CD14-positive monocyte (primary cell): ENCODE measurements at regions not wholly inside any gene's neighbourhood (a gene's known extent, or its start where the extent isn't known, plus 50 kb on each side); places are given as distances from the start of the nearest gene placed in this dataset.

Experiments used
- DNase-seq, 3 donors: peaks; one replicate each; pipeline ENCODE4 v3.0.0-alpha.2; 2011 to 2022
- H2AFZ ChIP-seq: 2 replicates; pipeline ENCODE4 v1.6.0; 2012; ENCODE audit warnings: mild to moderate bottlenecking, low read depth, low read length, inconsistent platforms; ENCODE audit not compliant: insufficient read depth, poor library complexity, severe bottlenecking
- H3K27ac ChIP-seq, 2 donors: 1 replicate in 1 of 2; 2 replicates in 1 of 2; pipeline ENCODE4 v1.5.1; 2012 to 2013; ENCODE audit warnings: low read length in 2 of 2, control low read depth in 1 of 2, inconsistent platforms in 1 of 2, low read depth in 1 of 2, mild to moderate bottlenecking in 1 of 2
- H3K27me3 ChIP-seq, 2 donors: one replicate each; pipeline versions ENCODE4 v1.6.0 to v1.6.1; 2011 to 2013; ENCODE audit warnings: low read length in 2 of 2; ENCODE audit not compliant: control insufficient read depth in 2 of 2, insufficient read depth in 2 of 2
- H3K36me3 ChIP-seq, 2 donors: replicated peaks in 1 of 2; 1 replicate in 1 of 2; 2 replicates in 1 of 2; pipeline versions ENCODE4 v1.5.1 to v1.6.1; 2012 to 2013; ENCODE audit warnings: low read length in 2 of 2, control low read depth in 1 of 2, inconsistent platforms in 1 of 2, mild to moderate bottlenecking in 1 of 2; ENCODE audit not compliant: insufficient read depth in 2 of 2, control insufficient read depth in 1 of 2
- H3K4me1 ChIP-seq, 2 donors: 1 replicate in 1 of 2; 2 replicates in 1 of 2; pipeline versions ENCODE4 v1.5.1 to v1.6.1; 2012 to 2013; ENCODE audit warnings: low read length in 2 of 2, control low read depth in 1 of 2, inconsistent platforms in 1 of 2, mild to moderate bottlenecking in 1 of 2, moderate library complexity in 1 of 2; ENCODE audit not compliant: insufficient read depth in 2 of 2, control insufficient read depth in 1 of 2
- H3K4me2 ChIP-seq: replicated peaks from 2 replicates; pipeline ENCODE3; 2012; ENCODE audit warnings: low read length, moderate library complexity, mild to moderate bottlenecking; ENCODE audit not compliant: poor library complexity, severe bottlenecking; ENCODE audit errors: extremely low read depth
- H3K4me3 ChIP-seq, 3 experiments: fragments of 200-600 bp in 1 of 3; sonication (generic) in 1 of 3; replicated peaks in 1 of 3; 1 replicate in 2 of 3; 2 replicates in 1 of 3; pipeline ENCODE4 v1.5.1; 2011 to 2013; ENCODE audit warnings: low read length in 3 of 3, mild to moderate bottlenecking in 3 of 3, control low read depth in 2 of 3, low read depth in 2 of 3, inconsistent platforms in 1 of 3, moderate library complexity in 1 of 3
- H3K79me2 ChIP-seq: 2 replicates; pipeline ENCODE4 v1.6.0; 2012; ENCODE audit warnings: mild to moderate bottlenecking, control low read depth, inconsistent platforms, low read length, moderate library complexity; ENCODE audit not compliant: insufficient read depth
- H3K9ac ChIP-seq: 2 replicates; pipeline ENCODE4 v1.6.0; 2017; ENCODE audit warnings: low read length, mild to moderate bottlenecking; ENCODE audit not compliant: insufficient read depth, poor library complexity, severe bottlenecking
- H3K9me3 ChIP-seq, 2 donors: replicated peaks in 1 of 2; 1 replicate in 1 of 2; 2 replicates in 1 of 2; pipeline versions ENCODE4 v1.5.1 to v1.6.1; 2012 to 2013; ENCODE audit warnings: low read length in 2 of 2, control low read depth in 1 of 2; ENCODE audit not compliant: control insufficient read depth in 1 of 2, insufficient read depth in 1 of 2
- H4K20me1 ChIP-seq: 2 replicates; pipeline ENCODE4 v1.6.0; 2012; ENCODE audit warnings: mild to moderate bottlenecking, low read length, control low read depth, moderate library complexity; ENCODE audit not compliant: insufficient read depth
- H3K27ac Mint-ChIP-seq, 7 donors: one replicate each; pipeline ENCODE4 v1.8.0; 2020; ENCODE audit warnings: mild to moderate bottlenecking in 7 of 7, mixed read lengths in 7 of 7, moderate library complexity in 6 of 7, inconsistent platforms in 2 of 7
- H3K27me3 Mint-ChIP-seq, 3 donors: one replicate each; pipeline ENCODE4 v1.8.0; 2021 to 2022; ENCODE audit warnings: low read depth in 3 of 3, mild to moderate bottlenecking in 3 of 3, mixed read lengths in 3 of 3, moderate library complexity in 3 of 3, inconsistent platforms in 1 of 3
- H3K36me3 Mint-ChIP-seq, 2 donors: one replicate each; pipeline ENCODE4 v1.8.0; 2020; ENCODE audit warnings: mixed read lengths in 2 of 2, inconsistent platforms in 1 of 2, mild to moderate bottlenecking in 1 of 2
- H3K4me1 Mint-ChIP-seq: one replicate; pipeline ENCODE4 v1.8.0; 2020; ENCODE audit warnings: mild to moderate bottlenecking, mixed read lengths
- H3K4me3 Mint-ChIP-seq, 2 donors: one replicate each; pipeline ENCODE4 v1.8.0; 2020; ENCODE audit warnings: mild to moderate bottlenecking in 2 of 2, mixed read lengths in 2 of 2, moderate library complexity in 1 of 2
- H3K9me3 Mint-ChIP-seq, 7 donors: one replicate each; pipeline ENCODE4 v1.8.0; 2020 to 2022; ENCODE audit warnings: mixed read lengths in 7 of 7, mild to moderate bottlenecking in 6 of 7, moderate library complexity in 6 of 7, inconsistent platforms in 2 of 7
- CTCF ChIP-seq: fragments of 200-600 bp; IDR thresholded peaks from one replicate; pipeline ENCODE4 v1.8.0; 2022; ENCODE audit warnings: antibody characterized with exemption, mild to moderate bottlenecking
- WGBS: methylation state at CpG from one replicate; pipeline ENCODE4 v1.1.5; 2013; ENCODE audit warnings: missing lambda C conversion rate; ENCODE audit not compliant: insufficient coverage; 5-methylcytosine and 5-hydroxymethylcytosine counted together
- intact Hi-C, 2 donors: fragments of 100-400 bp; cut with micrococcal nuclease; formaldehyde crosslinking; loops; one replicate each; pipeline versions ENCODE4 v1.15.0 to v1.15.1; 2023

DNA sequence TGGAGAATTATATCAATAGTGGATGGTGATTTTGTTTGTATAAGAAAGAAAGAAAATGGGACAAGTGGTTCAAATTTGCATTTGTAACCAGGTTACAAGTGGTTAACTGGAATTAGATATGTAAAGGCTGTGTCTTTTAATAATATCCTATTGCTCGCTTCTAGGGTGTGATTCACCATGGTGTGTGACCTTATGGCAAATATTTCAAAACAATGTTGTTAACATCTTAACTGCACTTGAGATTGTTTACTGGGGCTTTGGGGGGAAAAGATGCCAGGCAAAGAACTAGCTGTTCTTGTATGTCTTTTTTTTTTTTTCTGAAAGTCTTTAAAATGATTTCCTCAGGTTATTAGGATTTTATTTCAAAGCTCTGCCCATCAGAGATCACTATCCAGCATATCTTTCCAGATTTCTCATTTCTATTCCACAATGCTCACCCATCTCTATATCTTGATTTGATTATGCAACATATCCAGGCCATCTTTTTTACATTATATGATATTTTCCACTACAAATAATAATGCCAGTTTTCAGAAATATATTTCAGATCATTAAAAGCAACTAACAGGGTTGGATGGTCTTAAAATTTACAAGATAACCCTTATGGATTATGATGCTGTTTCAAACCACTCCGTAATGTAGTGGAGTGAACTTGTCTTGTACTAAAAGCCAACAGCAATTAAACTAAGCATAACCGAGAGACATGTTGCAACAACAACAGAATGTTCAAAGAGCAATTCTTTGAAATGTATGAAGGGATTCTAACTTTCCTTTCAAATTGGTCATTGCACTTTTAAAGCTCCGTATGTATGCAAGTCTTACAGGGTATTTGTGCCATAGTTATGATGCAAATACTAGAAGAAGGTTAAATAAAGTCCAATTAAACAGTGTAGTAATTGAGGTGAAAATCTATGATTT, 341.5 kb upstream of the ETAA1 start:
- Mint-ChIP-seq H3K9me3 (peaks cover 0 to 3% (median 0%) of the 10 kb centered on the region in 7 donors), H3K27ac (no peak overlapping the region), H3K4me3 (no peak overlapping the region), H3K4me1 (no peaks in the 10 kb centered on the region), H3K36me3 (no peaks in the 10 kb centered on the region), H3K27me3 (peaks cover 0 to 1% (median 0%) of the 10 kb centered on the region in 3 donors)
- Histone ChIP-seq H3K36me3 (no peaks in the 10 kb centered on the region), H3K79me2 (no peaks in the 10 kb centered on the region), H4K20me1 (no peaks in the 10 kb centered on the region), H3K9ac (no peak overlapping the region), H2AFZ (no peak overlapping the region), H3K4me2 (no peak overlapping the region), H3K4me3 (no peak overlapping the region), H3K27ac (no peak overlapping the region), H3K4me1 (no peaks in the 10 kb centered on the region), H3K27me3 (no peaks in the 10 kb centered on the region), H3K9me3 (no peaks in the 10 kb centered on the region)
- intact Hi-C loops, result no loop called here
- DNase-seq, result no peak
- no peak for TF ChIP-seq CTCF
- 100% methylated on average over 1 of the region's 4 CpGs for WGBS

GRCh38 chr2:67057123-67057522, 340.0 kb upstream of the ETAA1 start:
- Mint-ChIP-seq H3K27me3 (peaks cover 0 to 1% (median 0%) of the 10 kb centered on the region in 3 donors), H3K4me3 (no peak overlapping the region), H3K27ac (no peak overlapping the region), H3K9me3 (peaks cover 0 to 5% (median 0%) of the 10 kb centered on the region in 7 donors), H3K4me1 (no peaks in the 10 kb centered on the region), H3K36me3 (no peaks in the 10 kb centered on the region)
- no peak overlapping the region for H3K4me2 ChIP-seq
- no CpG with 5 or more reads among the region's 3 CpGs for WGBS
- no peaks in the 10 kb centered on the region for H3K36me3 ChIP-seq
- intact Hi-C loops, result no loop called here
- no peak overlapping the region for H3K9ac ChIP-seq
- H3K27ac ChIP-seq, result no peak overlapping the region
- no peaks in the 10 kb centered on the region for H3K9me3 ChIP-seq
- H4K20me1 ChIP-seq, result no peaks in the 10 kb centered on the region
- H2AFZ ChIP-seq, result no peak overlapping the region
- no peaks in the 10 kb centered on the region for H3K27me3 ChIP-seq
- no peaks in the 10 kb centered on the region for H3K79me2 ChIP-seq
- no peak overlapping the region for H3K4me3 ChIP-seq
- H3K4me1 ChIP-seq, result no peaks in the 10 kb centered on the region
- DNase-seq, result no peak
- TF ChIP-seq CTCF, result no peak
